ENCODE measurements at regions not wholly inside any gene's neighbourhood (a gene's known extent, or its start where the extent isn't known, plus 50 kb on each side); places are given as distances from the start of the nearest gene placed in this dataset.

DNA sequence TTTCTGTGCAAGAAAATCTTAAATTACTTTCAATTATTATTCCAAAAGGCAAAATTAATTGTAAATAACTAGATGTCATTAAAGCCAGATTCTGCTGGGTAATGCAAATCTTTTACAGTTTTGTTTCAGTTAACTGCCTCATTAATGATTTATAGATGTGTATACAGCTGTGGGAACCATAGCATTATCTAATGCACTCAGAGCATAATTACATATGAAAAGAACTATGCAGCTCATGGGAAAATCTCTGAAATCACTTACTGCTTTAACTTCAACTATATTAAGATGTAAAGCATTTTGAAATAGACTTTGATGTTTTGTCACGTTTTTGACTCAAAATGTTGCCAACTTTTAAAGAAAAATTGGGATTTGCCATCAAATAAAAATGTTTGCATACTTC is 630.3 kb upstream of the KLHL4 start:
- H3K27ac ChIP-seq (ENCODE audit: low read depth, low read length), result no peak overlapping the region
- H3K36me3 ChIP-seq (ENCODE audit: control insufficient read depth, insufficient read depth, low read length), result no peaks in the 10 kb centered on the region
- H3K9me3 ChIP-seq (ENCODE audit: control insufficient read depth, insufficient read depth, low read length), result no peaks in the 10 kb centered on the region
- no peaks in the 10 kb centered on the region for H3K4me1 ChIP-seq (ENCODE audit: control insufficient read depth, insufficient read depth, low read length)
- no peaks in the 10 kb centered on the region for H3K27me3 ChIP-seq (ENCODE audit: control insufficient read depth, insufficient read depth, low read length)
- no peak overlapping the region for H3K4me3 ChIP-seq (ENCODE audit: low read depth, low read length)
- peak in 1 of 6 donors; percentile 10 for DNase-seq (ENCODE audit: low read depth in 4 of 6, low spot score in 6 of 6)
- WGBS (ENCODE audit: insufficient coverage), result no CpG with 5 or more reads among the region's 1 CpG

- no peaks in the 10 kb centered on the region for H3K9me3 ChIP-seq (ENCODE audit: control insufficient read depth, insufficient read depth, low read length)
- 80% methylated on average over 2 of the region's 2 CpGs for WGBS (ENCODE audit: insufficient coverage)
- H3K36me3 ChIP-seq (ENCODE audit: control insufficient read depth, insufficient read depth, low read length), result no peaks in the 10 kb centered on the region
- H3K27ac ChIP-seq (ENCODE audit: low read depth, low read length), result no peak overlapping the region
- DNase-seq (ENCODE audit: low read depth in 4 of 6, low spot score in 6 of 6), result no peak
- H3K4me3 ChIP-seq (ENCODE audit: low read depth, low read length), result no peak overlapping the region
- no peaks in the 10 kb centered on the region for H3K27me3 ChIP-seq (ENCODE audit: control insufficient read depth, insufficient read depth, low read length)
- no peaks in the 10 kb centered on the region for H3K4me1 ChIP-seq (ENCODE audit: control insufficient read depth, insufficient read depth, low read length)
Observed at GRCh38 chrX:86910027-86910426, 607.6 kb upstream of the KLHL4 start.

- H3K4me1 ChIP-seq (ENCODE audit: control insufficient read depth, insufficient read depth, low read length), result no peaks in the 10 kb centered on the region
- H3K27me3 ChIP-seq (ENCODE audit: control insufficient read depth, insufficient read depth, low read length), result no peaks in the 10 kb centered on the region
- no peak for DNase-seq (ENCODE audit: low read depth in 4 of 6, low spot score in 6 of 6)
- H3K36me3 ChIP-seq (ENCODE audit: control insufficient read depth, insufficient read depth, low read length), result no peaks in the 10 kb centered on the region
- 69% methylated on average over 3 of the region's 4 CpGs for WGBS (ENCODE audit: insufficient coverage)
- no peak overlapping the region for H3K27ac ChIP-seq (ENCODE audit: low read depth, low read length)
- no peak overlapping the region for H3K4me3 ChIP-seq (ENCODE audit: low read depth, low read length)
- H3K9me3 ChIP-seq (ENCODE audit: control insufficient read depth, insufficient read depth, low read length), result no peaks in the 10 kb centered on the region
Observed at GRCh38 chrX:86910602-86911311, 606.8 kb upstream of the KLHL4 start.

- H3K27me3 ChIP-seq (ENCODE audit: control insufficient read depth, insufficient read depth, low read length), result peaks cover 2% of the 10 kb centered on the region
- H3K9me3 ChIP-seq (ENCODE audit: control insufficient read depth, insufficient read depth, low read length), result no peaks in the 10 kb centered on the region
- H3K36me3 ChIP-seq (ENCODE audit: control insufficient read depth, insufficient read depth, low read length), result no peaks in the 10 kb centered on the region
- no peak overlapping the region for H3K27ac ChIP-seq (ENCODE audit: low read depth, low read length)
- WGBS (ENCODE audit: insufficient coverage), result no CpG with 5 or more reads among the region's 1 CpG
- no peak for DNase-seq (ENCODE audit: low read depth in 4 of 6, low spot score in 6 of 6)
- no peaks in the 10 kb centered on the region for H3K4me1 ChIP-seq (ENCODE audit: control insufficient read depth, insufficient read depth, low read length)
- H3K4me3 ChIP-seq (ENCODE audit: low read depth, low read length), result no peak overlapping the region
Observed at GRCh38 chrX:86914569-86914968, 603.0 kb upstream of the KLHL4 start.

GRCh38 chrX:86917959-86918358 is 599.6 kb upstream of the KLHL4 start:
- Histone ChIP-seq H3K9me3 (ENCODE audit: control insufficient read depth, insufficient read depth, low read length) (no peaks in the 10 kb centered on the region), H3K4me3 (ENCODE audit: low read depth, low read length) (no peak overlapping the region), H3K36me3 (ENCODE audit: control insufficient read depth, insufficient read depth, low read length) (no peaks in the 10 kb centered on the region), H3K4me1 (ENCODE audit: control insufficient read depth, insufficient read depth, low read length) (no peaks in the 10 kb centered on the region), H3K27me3 (ENCODE audit: control insufficient read depth, insufficient read depth, low read length) (peaks cover 2% of the 10 kb centered on the region), H3K27ac (ENCODE audit: low read depth, low read length) (no peak overlapping the region)
- WGBS (ENCODE audit: insufficient coverage), result 67% methylated on average over 1 of the region's 2 CpGs
- DNase-seq (ENCODE audit: low read depth in 4 of 6, low spot score in 6 of 6), result no peak

- Histone ChIP-seq H3K4me1 (ENCODE audit: control insufficient read depth, insufficient read depth, low read length) (no peaks in the 10 kb centered on the region), H3K4me3 (ENCODE audit: low read depth, low read length) (no peak overlapping the region), H3K36me3 (ENCODE audit: control insufficient read depth, insufficient read depth, low read length) (no peaks in the 10 kb centered on the region), H3K27ac (ENCODE audit: low read depth, low read length) (no peak overlapping the region), H3K27me3 (ENCODE audit: control insufficient read depth, insufficient read depth, low read length) (no peaks in the 10 kb centered on the region), H3K9me3 (ENCODE audit: control insufficient read depth, insufficient read depth, low read length) (no peaks in the 10 kb centered on the region)
- no CpG with 5 or more reads among the region's 1 CpG for WGBS (ENCODE audit: insufficient coverage)
- no peak for DNase-seq (ENCODE audit: low read depth in 4 of 6, low spot score in 6 of 6)
Observed at GRCh38 chrX:86930419-86930818, 587.2 kb upstream of the KLHL4 start.

DNA sequence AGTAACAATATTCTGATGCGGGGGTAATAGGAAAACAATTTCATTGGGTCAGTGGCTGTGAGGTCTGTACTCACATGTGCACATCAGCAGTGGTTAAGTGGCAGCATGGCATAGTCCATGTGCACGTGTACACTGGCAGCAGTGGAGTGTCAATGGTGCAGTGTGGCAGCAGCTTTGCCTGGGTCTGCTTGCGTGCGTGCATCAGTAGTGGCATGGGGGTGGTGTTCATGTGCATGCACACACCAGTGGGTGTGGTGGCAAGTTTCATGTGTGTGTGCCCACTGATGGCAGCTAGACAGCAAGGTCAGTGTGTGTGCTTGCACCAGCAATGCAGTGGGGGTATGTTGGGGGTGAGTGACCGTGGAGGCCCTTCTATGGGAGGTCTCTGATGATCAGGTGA is 581.6 kb upstream of the KLHL4 start:
- no peak for DNase-seq (ENCODE audit: low read depth in 4 of 6, low spot score in 6 of 6)
- no peaks in the 10 kb centered on the region for H3K9me3 ChIP-seq (ENCODE audit: control insufficient read depth, insufficient read depth, low read length)
- H3K4me1 ChIP-seq (ENCODE audit: control insufficient read depth, insufficient read depth, low read length), result no peaks in the 10 kb centered on the region
- 74% methylated on average over 5 of the region's 5 CpGs for WGBS (ENCODE audit: insufficient coverage)
- no peak overlapping the region for H3K27ac ChIP-seq (ENCODE audit: low read depth, low read length)
- no peak overlapping the region for H3K4me3 ChIP-seq (ENCODE audit: low read depth, low read length)
- H3K27me3 ChIP-seq (ENCODE audit: control insufficient read depth, insufficient read depth, low read length), result no peaks in the 10 kb centered on the region
- H3K36me3 ChIP-seq (ENCODE audit: control insufficient read depth, insufficient read depth, low read length), result no peaks in the 10 kb centered on the region

DNA sequence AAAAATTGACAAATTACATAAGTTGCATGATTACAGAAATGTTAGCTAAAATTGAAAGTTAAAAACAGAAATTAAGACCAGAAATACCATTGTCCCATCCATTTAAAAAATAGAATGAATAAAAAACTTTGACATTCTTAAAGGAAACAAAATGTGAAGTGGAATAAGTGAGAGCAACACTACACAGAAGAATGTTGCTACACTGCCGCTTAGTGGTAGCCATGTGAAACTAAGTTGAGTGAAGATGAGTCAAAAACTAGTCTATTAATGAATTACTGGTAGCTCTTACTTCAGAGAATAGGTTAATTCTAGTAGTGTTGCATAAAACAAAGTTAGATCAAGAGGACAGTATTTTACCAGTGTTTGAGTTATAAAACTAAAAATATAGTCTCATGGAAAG is 571.0 kb upstream of the KLHL4 start:
- Histone ChIP-seq H3K27ac (ENCODE audit: low read depth, low read length) (no peak overlapping the region), H3K4me1 (ENCODE audit: control insufficient read depth, insufficient read depth, low read length) (no peaks in the 10 kb centered on the region)
- peak; percentile 1 to 80 (median 14) for DNase-seq (ENCODE audit: low read depth in 4 of 6, low spot score in 6 of 6)

GRCh38 chrX:86964321-86964720 is 553.3 kb upstream of the KLHL4 start:
- Histone ChIP-seq H3K27ac (ENCODE audit: low read depth, low read length) (no peak overlapping the region), H3K36me3 (ENCODE audit: control insufficient read depth, insufficient read depth, low read length) (no peaks in the 10 kb centered on the region), H3K4me1 (ENCODE audit: control insufficient read depth, insufficient read depth, low read length) (no peaks in the 10 kb centered on the region), H3K9me3 (ENCODE audit: control insufficient read depth, insufficient read depth, low read length) (no peaks in the 10 kb centered on the region), H3K4me3 (ENCODE audit: low read depth, low read length) (no peak overlapping the region), H3K27me3 (ENCODE audit: control insufficient read depth, insufficient read depth, low read length) (no peaks in the 10 kb centered on the region)
- no peak for DNase-seq (ENCODE audit: low read depth in 4 of 6, low spot score in 6 of 6)

More for the DNA sequence above, 571.0 kb upstream of the KLHL4 start:
- no peak overlapping the region for H3K4me3 ChIP-seq (ENCODE audit: low read depth, low read length)
- H3K36me3 ChIP-seq (ENCODE audit: control insufficient read depth, insufficient read depth, low read length), result no peaks in the 10 kb centered on the region
- H3K27me3 ChIP-seq (ENCODE audit: control insufficient read depth, insufficient read depth, low read length), result peaks cover 2% of the 10 kb centered on the region
- 0% methylated on average over 1 of the region's 1 CpG for WGBS (ENCODE audit: insufficient coverage)
- H3K9me3 ChIP-seq (ENCODE audit: control insufficient read depth, insufficient read depth, low read length), result no peaks in the 10 kb centered on the region

- no peak overlapping the region for H3K27ac ChIP-seq (ENCODE audit: low read depth, low read length)
- DNase-seq (ENCODE audit: low read depth in 4 of 6, low spot score in 6 of 6), result no peak
- no peaks in the 10 kb centered on the region for H3K9me3 ChIP-seq (ENCODE audit: control insufficient read depth, insufficient read depth, low read length)
- H3K36me3 ChIP-seq (ENCODE audit: control insufficient read depth, insufficient read depth, low read length), result no peaks in the 10 kb centered on the region
- H3K27me3 ChIP-seq (ENCODE audit: control insufficient read depth, insufficient read depth, low read length), result no peaks in the 10 kb centered on the region
- no peak overlapping the region for H3K4me3 ChIP-seq (ENCODE audit: low read depth, low read length)
- 62% methylated on average over 2 of the region's 2 CpGs for whole genome bisulfite sequencing (ENCODE audit: insufficient coverage)
- no peaks in the 10 kb centered on the region for H3K4me1 ChIP-seq (ENCODE audit: control insufficient read depth, insufficient read depth, low read length)
Observed at GRCh38 chrX:86981326-86981879, 536.2 kb upstream of the KLHL4 start.

All from spinal cord (tissue), 9 donors.